BLaER1 treated with 17β-estradiol and CSF1 and Interleukin-3, amounts not matched to agents 10 nM and 100 nM (cell line): ENCODE measurements at regions not wholly inside any gene's neighbourhood (a gene's known extent, or its start where the extent isn't known, plus 50 kb on each side); places are given as distances from the start of the nearest gene placed in this dataset.

Source experiments
- H3K27ac ChIP-seq, 11 experiments: shearing (Covaris generic); formaldehyde crosslinking; 2 replicates each; pipeline ENCODE4 v1.8.1; 2022
- H3K27me3 ChIP-seq, 11 experiments: shearing (Covaris generic); formaldehyde crosslinking; 2 replicates each; pipeline ENCODE4 v1.8.1; 2022
- H3K36me3 ChIP-seq, 11 experiments: shearing (Covaris generic); formaldehyde crosslinking; 2 replicates each; pipeline ENCODE4 v1.8.1; 2022
- H3K4me1 ChIP-seq, 10 experiments: shearing (Covaris generic); formaldehyde crosslinking; 2 replicates each; pipeline ENCODE4 v1.8.1; 2022
- H3K4me2 ChIP-seq, 11 experiments: shearing (Covaris generic); formaldehyde crosslinking; 2 replicates each; pipeline ENCODE4 v1.8.1; 2022
- H3K4me3 ChIP-seq, 10 experiments: shearing (Covaris generic); formaldehyde crosslinking; 2 replicates each; pipeline ENCODE4 v1.8.1; 2022
- H3K9ac ChIP-seq, 11 experiments: shearing (Covaris generic); formaldehyde crosslinking; 2 replicates each; pipeline ENCODE4 v1.8.1; 2022
- H3K9me3 ChIP-seq, 11 experiments: shearing (Covaris generic); formaldehyde crosslinking; replicated peaks in 1 of 11; 2 replicates each; pipeline ENCODE4 v1.8.1; 2022
- H4K20me1 ChIP-seq, 11 experiments: shearing (Covaris generic); formaldehyde crosslinking; 2 replicates each; pipeline ENCODE4 v1.8.1; 2022
- Cebpa-rat ChIP-seq, 11 experiments: shearing (Covaris generic); IDR thresholded peaks; 2 replicates each; pipeline ENCODE4 v1.8.1; 2022

- Histone ChIP-seq H3K4me3 (no peak overlapping the region), H3K4me1 (no peaks in the 10 kb centered on the region), H3K9ac (no peak overlapping the region), H3K27me3 (no peaks in the 10 kb centered on the region), H4K20me1 (no peaks in the 10 kb centered on the region), H3K36me3 (no peaks in the 10 kb centered on the region), H3K27ac (no peak overlapping the region), H3K4me2 (no peak overlapping the region), H3K9me3 (no peaks in the 10 kb centered on the region)
- no peak for TF ChIP-seq Cebpa-rat (IDR thresholded peaks at IDR 0.05)
Observed at GRCh38 chr4:110886270-110886669, 263.4 kb upstream of the PITX2 start.

GRCh38 chr4:110886856-110887255 is 264.0 kb upstream of the PITX2 start:
- no peaks in the 10 kb centered on the region for H3K27me3 ChIP-seq
- H3K27ac ChIP-seq: no peak overlapping the region
- no peak overlapping the region for H3K9ac ChIP-seq
- TF ChIP-seq Cebpa-rat (IDR thresholded peaks at IDR 0.05): no peak
- no peak overlapping the region for H3K4me3 ChIP-seq
- no peaks in the 10 kb centered on the region for H3K4me1 ChIP-seq
- H3K36me3 ChIP-seq: no peaks in the 10 kb centered on the region
- H3K9me3 ChIP-seq: 0 out of 22 replicates have a peak, but pooled peaks cover 0 to 5% (median 0%) of the 10 kb centered on the region in 11 experiments
- H3K4me2 ChIP-seq: no peak overlapping the region
- no peaks in the 10 kb centered on the region for H4K20me1 ChIP-seq

GRCh38 chr4:110897784-110898183 is 274.9 kb upstream of the PITX2 start:
- no peak for TF ChIP-seq Cebpa-rat (IDR thresholded peaks at IDR 0.05)
- Histone ChIP-seq H3K27ac (no peak overlapping the region), H3K4me2 (no peak overlapping the region), H4K20me1 (no peaks in the 10 kb centered on the region), H3K9me3 (no peaks in the 10 kb centered on the region), H3K9ac (no peak overlapping the region), H3K36me3 (no peaks in the 10 kb centered on the region), H3K27me3 (no peaks in the 10 kb centered on the region), H3K4me3 (no peak overlapping the region), H3K4me1 (peaks cover 0 to 5% (median 0%) of the 10 kb centered on the region in 10 experiments; a peak in 2 of 20 replicates)

- H3K36me3 ChIP-seq: no peaks in the 10 kb centered on the region
- no peak overlapping the region for H3K27ac ChIP-seq
- no peak overlapping the region for H3K4me3 ChIP-seq
- no peak overlapping the region for H3K9ac ChIP-seq
- TF ChIP-seq Cebpa-rat (IDR thresholded peaks at IDR 0.05): no peak
- no peaks in the 10 kb centered on the region for H3K9me3 ChIP-seq
- H4K20me1 ChIP-seq: no peaks in the 10 kb centered on the region
- H3K4me1 ChIP-seq: peaks cover 0 to 5% (median 0%) of the 10 kb centered on the region in 10 experiments; a peak in 2 of 20 replicates
- no peak overlapping the region for H3K4me2 ChIP-seq
- no peaks in the 10 kb centered on the region for H3K27me3 ChIP-seq
Observed at GRCh38 chr4:110898290-110898689, 275.4 kb upstream of the PITX2 start.

GRCh38 chr4:110900213-110900769 is 277.4 kb upstream of the PITX2 start:
- Histone ChIP-seq H3K36me3 (no peaks in the 10 kb centered on the region), H3K9me3 (no peaks in the 10 kb centered on the region), H3K4me1 (peaks cover 0 to 5% (median 0%) of the 10 kb centered on the region in 10 experiments; a peak in 2 of 20 replicates), H3K4me2 (no peak overlapping the region), H4K20me1 (no peaks in the 10 kb centered on the region), H3K4me3 (no peak overlapping the region), H3K27me3 (no peaks in the 10 kb centered on the region), H3K9ac (no peak overlapping the region), H3K27ac (no peak overlapping the region)
- no peak for TF ChIP-seq Cebpa-rat (IDR thresholded peaks at IDR 0.05)

GRCh38 chr4:110902500-110902899 is 279.6 kb upstream of the PITX2 start:
- H3K9ac ChIP-seq: no peak overlapping the region
- no peaks in the 10 kb centered on the region for H3K9me3 ChIP-seq
- H3K4me3 ChIP-seq: no peak overlapping the region
- TF ChIP-seq Cebpa-rat (IDR thresholded peaks at IDR 0.05): no peak
- no peaks in the 10 kb centered on the region for H3K27me3 ChIP-seq
- 0 out of 22 replicates have a peak overlapping the region, but pooled peaks of 1 of the 11 experiments have one; percentile 12 for H3K4me2 ChIP-seq
- peaks cover 0 to 5% (median 0%) of the 10 kb centered on the region in 10 experiments; a peak in 2 of 20 replicates for H3K4me1 ChIP-seq
- H4K20me1 ChIP-seq: no peaks in the 10 kb centered on the region
- H3K27ac ChIP-seq: no peak overlapping the region
- no peaks in the 10 kb centered on the region for H3K36me3 ChIP-seq

- H3K27me3 ChIP-seq: no peaks in the 10 kb centered on the region
- peaks cover 0 to 5% (median 0%) of the 10 kb centered on the region in 10 experiments; a peak in 2 of 20 replicates for H3K4me1 ChIP-seq
- no peaks in the 10 kb centered on the region for H3K36me3 ChIP-seq
- H3K4me3 ChIP-seq: no peak overlapping the region
- no peak overlapping the region for H3K27ac ChIP-seq
- no peak overlapping the region for H3K4me2 ChIP-seq
- H4K20me1 ChIP-seq: no peaks in the 10 kb centered on the region
- H3K9ac ChIP-seq: no peak overlapping the region
- TF ChIP-seq Cebpa-rat (IDR thresholded peaks at IDR 0.05): no peak
- no peaks in the 10 kb centered on the region for H3K9me3 ChIP-seq
Observed at GRCh38 chr4:110904435-110905065, 281.7 kb upstream of the PITX2 start.

- H3K4me2 ChIP-seq: no peak overlapping the region
- no peak overlapping the region for H3K9ac ChIP-seq
- no peaks in the 10 kb centered on the region for H3K27me3 ChIP-seq
- no peaks in the 10 kb centered on the region for H4K20me1 ChIP-seq
- H3K9me3 ChIP-seq: no peaks in the 10 kb centered on the region
- no peak overlapping the region for H3K27ac ChIP-seq
- no peaks in the 10 kb centered on the region for H3K36me3 ChIP-seq
- no peak for TF ChIP-seq Cebpa-rat (IDR thresholded peaks at IDR 0.05)
- H3K4me3 ChIP-seq: no peak overlapping the region
- peaks cover 0 to 5% (median 0%) of the 10 kb centered on the region in 10 experiments; a peak in 2 of 20 replicates for H3K4me1 ChIP-seq
Observed at GRCh38 chr4:110905367-110905766, 282.5 kb upstream of the PITX2 start.

GRCh38 chr4:110907801-110908313 is 285.0 kb upstream of the PITX2 start:
- Histone ChIP-seq H4K20me1 (no peaks in the 10 kb centered on the region), H3K4me1 (0 out of 20 replicates have a peak, but pooled peaks cover 0 to under 1% (median 0%) of the 10 kb centered on the region in 10 experiments), H3K27ac (no peak overlapping the region), H3K36me3 (no peaks in the 10 kb centered on the region), H3K9ac (no peak overlapping the region), H3K4me3 (no peak overlapping the region), H3K27me3 (no peaks in the 10 kb centered on the region), H3K4me2 (no peak overlapping the region), H3K9me3 (no peaks in the 10 kb centered on the region)
- TF ChIP-seq Cebpa-rat (IDR thresholded peaks at IDR 0.05): no peak

GRCh38 chr4:110914791-110915190 is 291.9 kb upstream of the PITX2 start:
- no peaks in the 10 kb centered on the region for H3K4me1 ChIP-seq
- no peak overlapping the region for H3K27ac ChIP-seq
- H3K9me3 ChIP-seq: no peaks in the 10 kb centered on the region
- H3K36me3 ChIP-seq: no peaks in the 10 kb centered on the region
- no peak overlapping the region for H3K9ac ChIP-seq
- H3K4me3 ChIP-seq: no peak overlapping the region
- TF ChIP-seq Cebpa-rat (IDR thresholded peaks at IDR 0.05): no peak
- H3K27me3 ChIP-seq: no peaks in the 10 kb centered on the region
- H4K20me1 ChIP-seq: no peaks in the 10 kb centered on the region
- no peak overlapping the region for H3K4me2 ChIP-seq
